HepG2 (cell line): ENCODE measurements at regions not wholly inside any gene's neighbourhood (a gene's known extent, or its start where the extent isn't known, plus 50 kb on each side); places are given as distances from the start of the nearest gene placed in this dataset.

Source experiments
- ATAC-seq: fragments of 200-7000 bp; cut with Tn5 transposase; 3 replicates; pipeline ENCODE4 v1.9.1; 2020; ENCODE audit warnings: mild to moderate bottlenecking, moderate library complexity
- BruUV-seq: library from RNA; stranded (reverse); fragments of 400-500 nt; replicated peaks from 2 replicates; lab custom pipeline; 2021; lab: Mats Ljungman, UMichigan
- CTCF ChIA-PET: fragments of 300-600 bp; formaldehyde crosslinking; extraction: SDS; loops from one replicate; lab custom pipeline; 2021; ENCODE audit warnings: low total read pairs, inconsistent platforms, low intra/inter-chr PET ratio; lab: Yijun Ruan, JAX
- POLR2A ChIA-PET: fragments of 350-600 bp; sonication (Branson Sonifier 250); formaldehyde crosslinking; loops from one replicate; lab custom pipeline; 2020; ENCODE audit warnings: antibody characterized with exemption, inconsistent platforms; lab: Yijun Ruan, JAX
- DNase-seq: peaks from one replicate; pipeline ENCODE4 v3.0.0-alpha.2; 2015; ENCODE audit warnings: low spot score
- FAIRE-seq: peaks from 3 replicates; lab custom pipeline; 2011; peaks lifted over from hg19 to GRCh38; lab: Jason Lieb, UNC
- H2AFZ ChIP-seq: one replicate; pipeline ENCODE4 v1.6.1; 2011; ENCODE audit warnings: low read length, inconsistent platforms
- H3K27ac ChIP-seq: fragments of 300-600 bp; 3 replicates; pipeline ENCODE4 v1.8.0; 2011; ENCODE audit warnings: mixed run types, mild to moderate bottlenecking, mixed read lengths, low read length, inconsistent platforms; ENCODE audit not compliant: insufficient read depth; ENCODE audit errors: extremely low read length
- H3K27me3 ChIP-seq, 2 experiments: fragments of 200-600 bp in 1 of 2; 2 replicates in 1 of 2; 3 replicates in 1 of 2; pipeline versions ENCODE4 v1.6.0 to v1.8.0; 2011; ENCODE audit warnings: low read length in 2 of 2, mild to moderate bottlenecking in 2 of 2, moderate library complexity in 2 of 2, inconsistent platforms in 1 of 2; ENCODE audit not compliant: insufficient read depth in 2 of 2, control insufficient read depth in 1 of 2
- H3K36me3 ChIP-seq, 2 experiments: fragments of 200-600 bp in 1 of 2; replicated peaks in 1 of 2; 2 replicates in 1 of 2; 3 replicates in 1 of 2; pipeline versions ENCODE4 v1.5.1 to v1.8.0; 2011; ENCODE audit warnings: low read length in 2 of 2, inconsistent platforms in 1 of 2; ENCODE audit not compliant: insufficient read depth in 2 of 2, control insufficient read depth in 1 of 2
- H3K4me1 ChIP-seq: 2 replicates; pipeline ENCODE4 v1.5.1; 2012; ENCODE audit warnings: low read length, inconsistent platforms; ENCODE audit not compliant: insufficient read depth
- H3K4me2 ChIP-seq: 2 replicates; pipeline ENCODE4 v1.6.0; 2011; ENCODE audit warnings: low read depth, low read length, inconsistent platforms
- H3K4me3 ChIP-seq, 3 experiments: fragments of 200-600 bp in 1 of 3; sonication (generic), shearing (Covaris generic) in 1 of 3; replicated peaks in 1 of 3; 2 replicates each; pipeline ENCODE4 v1.5.1; 2011 to 2016; ENCODE audit warnings: low read length in 3 of 3, inconsistent platforms in 2 of 3, low read depth in 2 of 3, mild to moderate bottlenecking in 2 of 3, control low read depth in 1 of 3, mixed read lengths in 1 of 3; ENCODE audit not compliant: insufficient read depth in 1 of 3
- H3K79me2 ChIP-seq: one replicate; pipeline ENCODE4 v1.6.1; 2011; ENCODE audit warnings: low read length, inconsistent platforms; ENCODE audit not compliant: insufficient read depth
- H3K9ac ChIP-seq: 2 replicates; pipeline ENCODE4 v1.6.0; 2011; ENCODE audit warnings: mild to moderate bottlenecking, low read depth, low read length, inconsistent platforms; ENCODE audit not compliant: insufficient read depth
- H3K9me3 ChIP-seq: 2 replicates; pipeline ENCODE4 v1.5.1; 2012; ENCODE audit warnings: mild to moderate bottlenecking, low read length
- H4K20me1 ChIP-seq: 2 replicates; pipeline ENCODE4 v1.6.0; 2011; ENCODE audit warnings: inconsistent platforms, mild to moderate bottlenecking, low read length, moderate library complexity; ENCODE audit not compliant: insufficient read depth
- CC2D1A ChIP-seq: sonication (generic); formaldehyde crosslinking; IDR thresholded peaks from 2 replicates; pipeline ENCODE4 v1.8.1; 2023; ENCODE audit warnings: mild to moderate bottlenecking, missing genetic modification reagents
- CHD4 ChIP-seq: fragments of 200-600 bp; sonication (generic); IDR thresholded peaks from 2 replicates; pipeline ENCODE4 v1.7.0; 2017; ENCODE audit warnings: mild to moderate bottlenecking, low read length, borderline replicate concordance
- FOXK1 ChIP-seq: sonication (generic); formaldehyde crosslinking; IDR thresholded peaks from 2 replicates; pipeline ENCODE4 v1.4.0; 2020; ENCODE audit warnings: low read depth, missing genetic modification reagents, borderline replicate concordance
- HOXA7 ChIP-seq: sonication (generic); formaldehyde crosslinking; IDR thresholded peaks from 2 replicates; pipeline ENCODE4 v1.8.1; 2022; ENCODE audit warnings: mild to moderate bottlenecking, missing genetic modification reagents, moderate library complexity
- KMT2B ChIP-seq: IDR thresholded peaks from 2 replicates; pipeline ENCODE4 v1.6.1; 2016; ENCODE audit warnings: missing genetic modification reagents, missing compliant biosample characterization
- MYNN ChIP-seq: sonication (generic); formaldehyde crosslinking; IDR thresholded peaks from 2 replicates; pipeline ENCODE4 v1.4.0; 2020; ENCODE audit warnings: mild to moderate bottlenecking, low read depth, missing genetic modification reagents
- NKX3-1 ChIP-seq: sonication (generic); formaldehyde crosslinking; IDR thresholded peaks from 2 replicates; pipeline ENCODE4 v1.5.0; 2020; ENCODE audit warnings: missing genetic modification reagents
- ZNF10 ChIP-seq: sonication (generic); formaldehyde crosslinking; IDR thresholded peaks from 2 replicates; pipeline ENCODE4 v1.4.0; 2020; ENCODE audit warnings: mild to moderate bottlenecking, low read depth, missing genetic modification reagents, borderline replicate concordance
- ZNF574 ChIP-seq: sonication (generic); formaldehyde crosslinking; IDR thresholded peaks from 2 replicates; pipeline ENCODE4 v1.4.0; 2020; ENCODE audit warnings: missing genetic modification reagents
- WGBS: methylation state at CpG from one replicate; pipeline ENCODE4 v1.1.6; 2017; ENCODE audit warnings: low lambda C conversion rate; 5-methylcytosine and 5-hydroxymethylcytosine counted together
- in situ Hi-C: cut with HindIII; loops from 2 replicates; pipeline ENCODE4 v1.10.0; 2017; ENCODE audit warnings: low pct_unique_long_range_greater_than_20kb; ENCODE audit not compliant: extremely low pct_ligation_motif_present
- intact Hi-C: fragments of 100-400 bp; cut with micrococcal nuclease; formaldehyde crosslinking; loops from one replicate; pipeline ENCODE4 v1.10.0; 2022; ENCODE audit not compliant: unreplicated experiment
- TF ChIP-seq, protein P1 (sequence below): sonication (generic); formaldehyde crosslinking; conservative IDR thresholded peaks from 2 replicates; pipeline ENCODE4 v1.4.0; 2020; ENCODE audit warnings: missing genetic modification reagents

GRCh38 chr5:57405984-57406383 is 76.6 kb downstream of the ACTBL2 start:
- no TSS peak for BruUV-seq
- no peak overlapping the region for H3K4me3 ChIP-seq
- no peaks in the 10 kb centered on the region for H3K27me3 ChIP-seq
- no peak overlapping the region for H3K27ac ChIP-seq
- H3K9ac ChIP-seq, result no peak overlapping the region
- intact Hi-C loops, result no loop called here
- H3K79me2 ChIP-seq, result no peaks in the 10 kb centered on the region
- TF ChIP-seq FOXK1 (CRISPR knock-in tag) (no peak), KMT2B (CRISPR knock-in tag) (no peak), MYNN (CRISPR knock-in tag) (no peak), HOXA7 (CRISPR knock-in tag) (no peak), CHD4 (no peak)
- H4K20me1 ChIP-seq, result no peaks in the 10 kb centered on the region
- ATAC-seq (no peak), DNase-seq (no peak), FAIRE-seq (no peak)
- no peaks in the 10 kb centered on the region for H3K36me3 ChIP-seq
- CTCF ChIA-PET, result no interaction called here
- H3K4me1 ChIP-seq, result no peaks in the 10 kb centered on the region
- no peaks in the 10 kb centered on the region for H3K9me3 ChIP-seq
- POLR2A ChIA-PET, result no interaction called here
- no peak overlapping the region for H2AFZ ChIP-seq
- in situ Hi-C loops, result no loop called here
- no peak overlapping the region for H3K4me2 ChIP-seq

DNA sequence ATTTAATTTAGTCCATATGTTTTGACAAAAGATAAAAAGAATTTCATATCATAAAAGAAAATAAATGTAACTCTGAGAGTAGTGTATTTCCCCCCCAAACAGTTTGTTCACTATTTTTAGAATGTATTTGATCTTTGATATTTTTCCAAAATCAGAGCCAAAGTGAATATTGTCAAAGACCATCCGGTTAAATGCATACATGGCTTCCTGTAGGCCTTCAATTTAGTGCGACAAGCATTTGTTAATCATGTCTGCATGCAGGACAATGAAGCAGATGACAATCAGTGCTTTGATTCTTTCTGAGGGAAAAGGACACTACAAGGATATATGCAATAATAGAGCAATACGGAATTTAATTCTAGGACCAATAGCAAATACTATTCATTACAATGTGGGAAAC is 79.8 kb downstream of the ACTBL2 start:
- no peak for ATAC-seq
- H2AFZ ChIP-seq, result no peak overlapping the region
- BruUV-seq, result no TSS peak
- TF ChIP-seq ZNF574 (no peak), ZNF10 (CRISPR knock-in tag) (no peak), NKX3-1 (no peak), CC2D1A (CRISPR knock-in tag) (no peak)
- TF ChIP-seq, protein P1, sequence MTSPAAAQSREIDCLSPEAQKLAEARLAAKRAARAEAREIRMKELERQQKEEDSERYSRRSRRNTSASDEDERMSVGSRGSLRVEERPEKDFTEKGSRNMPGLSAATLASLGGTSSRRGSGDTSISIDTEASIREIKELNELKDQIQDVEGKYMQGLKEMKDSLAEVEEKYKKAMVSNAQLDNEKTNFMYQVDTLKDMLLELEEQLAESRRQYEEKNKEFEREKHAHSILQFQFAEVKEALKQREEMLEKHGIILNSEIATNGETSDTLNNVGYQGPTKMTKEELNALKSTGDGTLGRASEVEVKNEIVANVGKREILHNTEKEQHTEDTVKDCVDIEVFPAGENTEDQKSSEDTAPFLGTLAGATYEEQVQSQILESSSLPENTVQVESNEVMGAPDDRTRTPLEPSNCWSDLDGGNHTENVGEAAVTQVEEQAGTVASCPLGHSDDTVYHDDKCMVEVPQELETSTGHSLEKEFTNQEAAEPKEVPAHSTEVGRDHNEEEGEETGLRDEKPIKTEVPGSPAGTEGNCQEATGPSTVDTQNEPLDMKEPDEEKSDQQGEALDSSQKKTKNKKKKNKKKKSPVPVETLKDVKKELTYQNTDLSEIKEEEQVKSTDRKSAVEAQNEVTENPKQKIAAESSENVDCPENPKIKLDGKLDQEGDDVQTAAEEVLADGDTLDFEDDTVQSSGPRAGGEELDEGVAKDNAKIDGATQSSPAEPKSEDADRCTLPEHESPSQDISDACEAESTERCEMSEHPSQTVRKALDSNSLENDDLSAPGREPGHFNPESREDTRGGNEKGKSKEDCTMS, result no peak

More for the DNA sequence above, 79.8 kb downstream of the ACTBL2 start:
- peaks cover 0 to 6% of the 10 kb centered on the region in 2 experiments; a peak in 1 of 5 replicates for H3K27me3 ChIP-seq
- DNase-seq, result no peak
- H3K4me2 ChIP-seq, result no peak overlapping the region
- H3K27ac ChIP-seq, result no peak overlapping the region
- no peak overlapping the region for H3K9ac ChIP-seq
- CTCF ChIA-PET, result no interaction called here
- no peaks in the 10 kb centered on the region for H3K36me3 ChIP-seq
- no peak for FAIRE-seq
- no peak overlapping the region for H3K4me3 ChIP-seq
- 1% methylated on average over 3 of the region's 3 CpGs for WGBS
- intact Hi-C loops, result no loop called here
- in situ Hi-C loops, result no loop called here
- no peaks in the 10 kb centered on the region for H3K79me2 ChIP-seq
- H3K4me1 ChIP-seq, result no peaks in the 10 kb centered on the region
- no peaks in the 10 kb centered on the region for H4K20me1 ChIP-seq
- H3K9me3 ChIP-seq, result no peaks in the 10 kb centered on the region
- POLR2A ChIA-PET, result no interaction called here
